GM12872 (cell line): ENCODE measurements at regions not wholly inside any gene's neighbourhood (a gene's known extent, or its start where the extent isn't known, plus 50 kb on each side); places are given as distances from the start of the nearest gene placed in this dataset.

ENCODE experiments used
- CTCF ChIP-seq: IDR thresholded peaks from 3 replicates; pipeline ENCODE4 v1.5.1; 2011; ENCODE audit warnings: low read depth, mild to moderate bottlenecking, low read length, moderate library complexity; ENCODE audit not compliant: insufficient read depth

GRCh38 chr3:117170094-117170493 is 460.5 kb downstream of the TUSC7 start:
- no peak for TF ChIP-seq CTCF

DNA sequence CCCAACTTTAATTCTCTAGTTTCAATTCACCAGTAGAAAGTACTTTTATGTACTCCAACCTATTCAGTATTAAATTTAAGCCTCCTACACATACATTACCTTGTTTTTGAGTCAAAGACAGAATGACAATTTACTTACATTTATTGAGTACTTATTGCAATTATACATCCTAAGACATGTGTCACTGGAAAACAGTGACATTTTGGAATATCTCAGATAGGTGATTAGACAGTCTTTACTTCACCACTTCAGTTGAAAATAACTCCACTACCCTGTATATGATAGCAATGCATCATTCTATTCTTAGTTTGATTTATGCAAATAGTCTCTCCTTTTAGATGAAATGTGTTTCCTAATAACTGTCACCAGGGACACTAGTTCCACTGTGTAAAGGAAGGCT is 461.5 kb downstream of the TUSC7 start:
- no peak for TF ChIP-seq CTCF

- no peak for TF ChIP-seq CTCF
Observed at GRCh38 chr3:117172426-117172825, 462.8 kb downstream of the TUSC7 start.

DNA sequence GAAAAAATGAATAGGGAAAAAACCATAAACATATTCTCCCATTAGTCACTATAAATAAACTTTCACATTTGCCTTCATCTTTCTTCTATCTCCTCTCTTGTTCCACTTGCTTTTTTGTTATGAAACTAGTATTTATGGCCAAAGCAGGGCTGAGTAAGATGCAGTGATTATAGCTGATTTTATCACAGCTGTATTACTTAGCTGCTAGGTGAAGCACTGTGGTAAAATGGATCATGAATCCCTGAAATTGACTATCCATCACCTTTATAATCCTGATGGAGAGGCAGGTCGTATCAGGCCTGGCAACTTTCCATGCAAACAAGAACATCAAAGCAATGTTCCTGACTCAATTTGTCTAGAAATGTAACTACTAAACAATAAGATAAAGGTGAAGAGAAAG is 471.6 kb downstream of the TUSC7 start:
- TF ChIP-seq CTCF: no peak

GRCh38 chr3:117184574-117184973 is 475.0 kb downstream of the TUSC7 start:
- no peak for TF ChIP-seq CTCF

DNA sequence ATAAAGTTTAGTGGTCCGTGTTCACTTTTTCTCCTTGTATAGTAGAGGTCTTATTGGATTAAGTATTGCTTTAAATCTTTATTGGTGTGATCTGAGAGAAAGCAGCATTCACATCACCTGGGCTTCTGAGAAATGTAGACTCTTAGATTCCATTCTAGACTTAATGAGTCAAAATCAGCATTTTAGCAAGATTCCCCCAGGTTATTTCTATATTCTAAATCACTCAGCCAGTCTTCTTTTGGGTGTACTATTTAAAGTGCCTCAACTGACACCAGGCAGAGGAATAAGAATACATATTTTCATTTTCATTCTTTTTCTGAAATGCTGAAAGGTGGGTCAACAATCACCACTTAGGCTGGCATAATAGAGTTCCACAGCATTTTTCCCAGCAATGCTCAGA is 481.7 kb downstream of the TUSC7 start:
- no peak for TF ChIP-seq CTCF

DNA sequence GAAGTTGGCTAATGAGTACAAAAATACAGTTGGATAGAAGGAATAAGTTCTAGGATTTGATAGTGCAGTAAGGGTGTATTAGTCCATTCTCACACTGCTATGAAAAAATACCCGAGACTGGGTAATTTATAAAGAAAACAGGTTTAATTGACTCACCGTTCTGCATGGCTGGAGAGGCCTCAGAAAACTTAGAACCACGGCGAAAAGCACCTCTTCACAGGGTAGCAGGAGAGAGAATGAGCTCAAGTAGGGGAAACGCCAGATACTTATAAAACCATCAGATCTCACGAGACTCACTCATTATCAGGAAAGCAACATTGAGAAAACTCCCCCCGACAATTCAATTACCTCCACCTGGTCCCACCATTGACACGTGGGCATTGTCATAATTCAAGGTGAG is 483.3 kb downstream of the TUSC7 start:
- no peak for TF ChIP-seq CTCF

- peak; percentile 24; the same call in 1 of the 3 replicates for TF ChIP-seq CTCF
Observed at GRCh38 chr3:117193390-117193789, 483.8 kb downstream of the TUSC7 start.
